ENCODE measurements at regions not wholly inside any gene's neighbourhood (a gene's known extent, or its start where the extent isn't known, plus 50 kb on each side); places are given as distances from the start of the nearest gene placed in this dataset.

DNA sequence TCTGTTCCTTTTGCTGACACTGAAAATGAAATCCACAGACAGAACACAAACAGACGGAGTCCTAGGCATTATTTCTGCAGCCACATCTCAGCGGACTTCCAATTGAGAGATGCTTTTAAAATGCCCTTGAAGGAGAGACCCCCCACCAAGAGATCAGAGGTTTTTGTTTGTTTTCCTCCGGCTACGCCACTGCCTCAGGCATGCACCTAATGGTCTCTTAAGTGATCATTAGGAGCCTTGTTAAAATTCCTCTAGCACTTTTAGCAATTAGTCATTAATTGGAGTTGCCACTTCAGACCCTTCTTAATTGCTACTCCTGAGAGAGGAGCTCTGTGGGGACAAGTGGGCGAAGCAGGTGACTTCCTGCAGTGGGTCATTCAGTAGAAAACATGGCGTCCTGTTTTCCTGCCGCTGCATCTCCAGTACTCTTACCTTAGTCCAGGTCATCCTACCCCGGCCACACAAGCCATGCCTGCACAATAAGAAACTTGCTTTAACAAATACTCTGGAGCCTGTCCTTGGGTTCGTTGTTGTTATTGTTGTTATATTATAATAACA, 257.7 kb upstream of the CHAC2 start:
- TF ChIP-seq, protein P1, sequence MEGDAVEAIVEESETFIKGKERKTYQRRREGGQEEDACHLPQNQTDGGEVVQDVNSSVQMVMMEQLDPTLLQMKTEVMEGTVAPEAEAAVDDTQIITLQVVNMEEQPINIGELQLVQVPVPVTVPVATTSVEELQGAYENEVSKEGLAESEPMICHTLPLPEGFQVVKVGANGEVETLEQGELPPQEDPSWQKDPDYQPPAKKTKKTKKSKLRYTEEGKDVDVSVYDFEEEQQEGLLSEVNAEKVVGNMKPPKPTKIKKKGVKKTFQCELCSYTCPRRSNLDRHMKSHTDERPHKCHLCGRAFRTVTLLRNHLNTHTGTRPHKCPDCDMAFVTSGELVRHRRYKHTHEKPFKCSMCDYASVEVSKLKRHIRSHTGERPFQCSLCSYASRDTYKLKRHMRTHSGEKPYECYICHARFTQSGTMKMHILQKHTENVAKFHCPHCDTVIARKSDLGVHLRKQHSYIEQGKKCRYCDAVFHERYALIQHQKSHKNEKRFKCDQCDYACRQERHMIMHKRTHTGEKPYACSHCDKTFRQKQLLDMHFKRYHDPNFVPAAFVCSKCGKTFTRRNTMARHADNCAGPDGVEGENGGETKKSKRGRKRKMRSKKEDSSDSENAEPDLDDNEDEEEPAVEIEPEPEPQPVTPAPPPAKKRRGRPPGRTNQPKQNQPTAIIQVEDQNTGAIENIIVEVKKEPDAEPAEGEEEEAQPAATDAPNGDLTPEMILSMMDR (IDR thresholded peaks at IDR 0.05) = no peak
- TF ChIP-seq POLR2A (IDR thresholded peaks at IDR 0.05) (no peak), EP300 (IDR thresholded peaks at IDR 0.05) (no peak)
